Spleen (tissue), 7 donors: ENCODE measurements at regions not wholly inside any gene's neighbourhood (a gene's known extent, or its start where the extent isn't known, plus 50 kb on each side); places are given as distances from the start of the nearest gene placed in this dataset.

Source experiments
- CTCF ChIP-seq, 11 experiments: fragments of 200-600 bp in 7 of 11; fragments of 450-650 bp in 4 of 11; sonication (generic) in 4 of 11; IDR thresholded peaks in 8 of 11; conservative IDR thresholded peaks in 3 of 11; 1 replicate in 7 of 11; 2 replicates in 4 of 11; pipeline versions ENCODE4 v1.4.0 to v1.8.0; 2016 to 2021; ENCODE audit warnings: antibody characterized with exemption in 11 of 11, inconsistent platforms in 4 of 11, mild to moderate bottlenecking in 1 of 11
- POLR2A ChIP-seq, 3 donors: fragments of 450-650 bp; IDR thresholded peaks; one replicate each; pipeline ENCODE4 v1.5.1; 2017; ENCODE audit warnings: antibody characterized with exemption in 3 of 3, mild to moderate bottlenecking in 1 of 3
- POLR2AphosphoS5 ChIP-seq, 3 donors: sonication (generic); formaldehyde crosslinking; IDR thresholded peaks; one replicate each; pipeline ENCODE4 v1.5.1; 2017; ENCODE audit warnings: antibody characterized with exemption in 3 of 3
- donor health status: DM: no; HTN: no; CAD: no; lungs with moderate emphysema.
- donor health status: DM: no; HTN: no; CAD: no.
- donor health status: DM: no; HTN: no; CAD: no.

- TF ChIP-seq CTCF (IDR thresholded peaks at IDR 0.05 in 8 of 11, conservative IDR thresholded peaks at IDR 0.05 in 3 of 11) (no peak), POLR2A (IDR thresholded peaks at IDR 0.05) (no peak), POLR2AphosphoS5 (IDR thresholded peaks at IDR 0.05) (no peak)
Observed at GRCh38 chr15:36502509-36502908, 76.9 kb upstream of the CDIN1 start.
